ENCODE measurements at regions not wholly inside any gene's neighbourhood (a gene's known extent, or its start where the extent isn't known, plus 50 kb on each side); places are given as distances from the start of the nearest gene placed in this dataset.

GRCh38 chr10:113420057-113420732, 132.7 kb upstream of the HABP2 start:
- no peak for TF ChIP-seq POLR2A (IDR thresholded peaks at IDR 0.05)
- TF ChIP-seq CTCF (IDR thresholded peaks at IDR 0.05): no peak
